Osteoblast (primary cell): ENCODE measurements at regions not wholly inside any gene's neighbourhood (a gene's known extent, or its start where the extent isn't known, plus 50 kb on each side); places are given as distances from the start of the nearest gene placed in this dataset.
"Not testable (repeated sequence)": the region's sequence is repeated elsewhere in the genome, so short reads cannot be mapped to it uniquely, and the experiment has no call there.

Source experiments
- DNase-seq: peaks from one replicate; pipeline ENCODE4 v3.0.0; 2011; ENCODE audit warnings: low spot score, mixed read lengths; ENCODE audit not compliant: insufficient read length; ENCODE audit errors: missing footprints
- H2AFZ ChIP-seq: 2 replicates; pipeline ENCODE4 v1.6.0; 2011; ENCODE audit warnings: mild to moderate bottlenecking, low read length
- H3K27ac ChIP-seq: 2 replicates; pipeline ENCODE4 v1.5.1; 2011; ENCODE audit warnings: mild to moderate bottlenecking, low read depth, low read length, moderate library complexity
- H3K27me3 ChIP-seq: 2 replicates; pipeline ENCODE4 v1.6.0; 2012; ENCODE audit warnings: mild to moderate bottlenecking, control low read depth, inconsistent platforms, low read length, moderate library complexity; ENCODE audit not compliant: insufficient read depth
- H3K36me3 ChIP-seq: 2 replicates; pipeline ENCODE4 v1.5.1; 2011; ENCODE audit warnings: mild to moderate bottlenecking, low read length, control low read depth, moderate library complexity; ENCODE audit not compliant: insufficient read depth
- H3K4me1 ChIP-seq: 2 replicates; pipeline ENCODE4 v1.5.1; 2011; ENCODE audit warnings: mild to moderate bottlenecking, low read length, control low read depth, moderate library complexity; ENCODE audit not compliant: insufficient read depth
- H3K4me2 ChIP-seq: 2 replicates; pipeline ENCODE4 v1.6.0; 2011; ENCODE audit warnings: mild to moderate bottlenecking, low read length; ENCODE audit not compliant: insufficient read depth
- H3K4me3 ChIP-seq: fragments of 200-600 bp; sonication (generic); 3 replicates; pipeline ENCODE4 v1.5.1; 2012; ENCODE audit warnings: mild to moderate bottlenecking, low read length, inconsistent platforms; ENCODE audit not compliant: insufficient read depth
- H3K79me2 ChIP-seq: 2 replicates; pipeline ENCODE4 v1.6.0; 2012; ENCODE audit warnings: mild to moderate bottlenecking, low read length, control low read depth, inconsistent platforms; ENCODE audit not compliant: insufficient read depth
- H3K9me3 ChIP-seq: 2 replicates; pipeline ENCODE4 v1.5.1; 2011; ENCODE audit warnings: low read depth, low read length, control low read depth
- H4K20me1 ChIP-seq: 2 replicates; pipeline ENCODE4 v1.6.0; 2012; ENCODE audit warnings: mild to moderate bottlenecking, low read length, control low read depth; ENCODE audit not compliant: insufficient read depth
- TF ChIP-seq, protein P1 (sequence below): IDR thresholded peaks from 2 replicates; pipeline ENCODE4 v1.5.1; 2011; ENCODE audit warnings: mild to moderate bottlenecking, low read depth, low read length, moderate library complexity; ENCODE audit errors: extremely low read depth

DNA sequence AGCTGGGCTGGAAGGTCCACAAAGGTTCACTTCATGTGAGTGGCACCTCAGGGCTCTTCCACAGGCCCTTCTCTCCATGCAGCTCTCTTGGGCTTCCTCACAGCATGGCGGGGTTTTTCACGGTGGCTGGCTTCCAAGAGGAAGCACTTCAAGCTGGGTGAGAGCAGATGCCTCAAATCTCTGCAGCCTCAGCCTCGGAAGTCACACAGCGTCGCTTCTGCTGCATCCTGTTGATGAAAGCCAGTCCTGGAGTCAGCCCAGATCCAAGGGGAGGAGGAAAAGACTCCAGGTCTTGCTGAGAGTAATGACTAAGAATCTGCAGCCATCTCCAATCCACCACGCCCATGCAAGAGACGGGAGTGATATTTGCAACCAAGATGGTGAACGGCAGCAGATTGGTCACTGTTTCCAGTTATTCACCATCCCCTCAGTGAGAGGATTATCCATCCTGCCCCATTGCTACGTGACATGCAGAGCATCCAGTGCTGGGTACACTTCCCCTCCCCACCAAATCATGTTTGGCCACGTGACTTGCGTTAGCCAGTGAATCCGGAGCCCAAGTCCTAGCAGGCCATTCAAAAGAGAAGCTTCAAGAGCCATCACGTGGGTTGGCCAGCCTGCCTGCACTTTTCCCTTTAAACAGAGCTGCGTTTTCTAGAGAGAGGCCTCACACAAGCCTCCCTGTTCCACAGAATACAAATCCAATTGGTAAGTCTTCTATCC is 173.9 kb downstream of the C9orf50 start:
- H4K20me1 ChIP-seq, result no peaks in the 10 kb centered on the region
- H3K9me3 ChIP-seq, result no peaks in the 10 kb centered on the region
- TF ChIP-seq, protein P1, sequence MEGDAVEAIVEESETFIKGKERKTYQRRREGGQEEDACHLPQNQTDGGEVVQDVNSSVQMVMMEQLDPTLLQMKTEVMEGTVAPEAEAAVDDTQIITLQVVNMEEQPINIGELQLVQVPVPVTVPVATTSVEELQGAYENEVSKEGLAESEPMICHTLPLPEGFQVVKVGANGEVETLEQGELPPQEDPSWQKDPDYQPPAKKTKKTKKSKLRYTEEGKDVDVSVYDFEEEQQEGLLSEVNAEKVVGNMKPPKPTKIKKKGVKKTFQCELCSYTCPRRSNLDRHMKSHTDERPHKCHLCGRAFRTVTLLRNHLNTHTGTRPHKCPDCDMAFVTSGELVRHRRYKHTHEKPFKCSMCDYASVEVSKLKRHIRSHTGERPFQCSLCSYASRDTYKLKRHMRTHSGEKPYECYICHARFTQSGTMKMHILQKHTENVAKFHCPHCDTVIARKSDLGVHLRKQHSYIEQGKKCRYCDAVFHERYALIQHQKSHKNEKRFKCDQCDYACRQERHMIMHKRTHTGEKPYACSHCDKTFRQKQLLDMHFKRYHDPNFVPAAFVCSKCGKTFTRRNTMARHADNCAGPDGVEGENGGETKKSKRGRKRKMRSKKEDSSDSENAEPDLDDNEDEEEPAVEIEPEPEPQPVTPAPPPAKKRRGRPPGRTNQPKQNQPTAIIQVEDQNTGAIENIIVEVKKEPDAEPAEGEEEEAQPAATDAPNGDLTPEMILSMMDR, result no peak
- H3K4me1 ChIP-seq, result no peaks in the 10 kb centered on the region
- H2AFZ ChIP-seq, result no peak overlapping the region
- no peaks in the 10 kb centered on the region for H3K36me3 ChIP-seq
- H3K79me2 ChIP-seq, result no peaks in the 10 kb centered on the region
- no peak overlapping the region for H3K4me3 ChIP-seq
- peak; percentile 58 for DNase-seq
- H3K4me2 ChIP-seq, result no peak overlapping the region
- H3K27ac ChIP-seq, result no peak overlapping the region
- H3K27me3 ChIP-seq, result peaks cover 8% of the 10 kb centered on the region

GRCh38 chr9:129445794-129446306 is 175.1 kb downstream of the C9orf50 start:
- DNase-seq, result no peak
- H3K4me1 ChIP-seq, result no peaks in the 10 kb centered on the region
- H3K27me3 ChIP-seq, result peaks cover 8% of the 10 kb centered on the region
- no peak overlapping the region for H3K4me3 ChIP-seq
- H3K9me3 ChIP-seq, result no peaks in the 10 kb centered on the region
- no peaks in the 10 kb centered on the region for H4K20me1 ChIP-seq
- TF ChIP-seq, protein P1, result no peak
- no peak overlapping the region for H3K27ac ChIP-seq
- no peaks in the 10 kb centered on the region for H3K79me2 ChIP-seq
- H3K4me2 ChIP-seq, result no peak overlapping the region
- H2AFZ ChIP-seq, result no peak overlapping the region
- H3K36me3 ChIP-seq, result no peaks in the 10 kb centered on the region

GRCh38 chr9:129443515-129444164 is 177.3 kb downstream of the C9orf50 start:
- peak; percentile 65 for DNase-seq
- H3K79me2 ChIP-seq, H3K27ac ChIP-seq, H2AFZ ChIP-seq, H4K20me1 ChIP-seq, H3K4me1 ChIP-seq, H3K4me2 ChIP-seq, H3K36me3 ChIP-seq, H3K4me3 ChIP-seq, H3K9me3 ChIP-seq: not testable (repeated sequence)
- peaks cover 11% of the 10 kb centered on the region for H3K27me3 ChIP-seq

DNA sequence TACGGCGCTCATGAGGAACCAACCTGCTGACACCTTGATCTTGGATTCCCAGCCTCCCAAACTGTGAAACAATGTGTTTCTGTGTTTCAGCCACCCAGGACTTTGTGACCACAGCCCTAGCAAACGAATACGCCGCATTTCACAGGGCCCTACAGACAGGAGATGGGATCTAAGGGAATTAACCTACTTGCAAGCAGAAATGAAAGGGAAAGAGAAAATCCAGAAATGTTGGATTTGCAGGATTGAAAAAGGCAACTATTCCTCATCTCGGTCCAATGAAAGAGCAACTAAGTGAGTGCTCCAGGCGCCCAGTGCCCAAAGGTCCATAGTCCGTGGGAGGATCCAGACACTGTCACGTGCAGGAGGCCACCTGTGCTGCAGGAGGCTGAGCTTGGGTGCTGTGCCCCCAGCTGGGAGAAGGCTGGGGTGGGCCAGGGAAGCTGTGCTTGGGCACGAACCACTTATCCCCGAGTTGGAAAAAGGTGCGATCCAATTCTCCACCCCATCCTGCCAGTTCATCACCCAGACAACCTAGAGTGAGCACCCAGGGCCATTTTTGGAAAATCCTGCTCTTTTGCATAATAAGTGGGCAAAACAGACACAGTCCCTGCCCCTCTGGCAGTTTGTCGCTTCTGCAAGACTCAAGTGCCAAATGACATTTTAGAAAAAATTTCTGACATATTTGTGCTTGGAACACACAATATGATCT is 177.9 kb downstream of the C9orf50 start:
- peak; percentile 69 for DNase-seq
- H4K20me1 ChIP-seq, result no peaks in the 10 kb centered on the region
- H3K27me3 ChIP-seq, result peaks cover 14% of the 10 kb centered on the region
- no peaks in the 10 kb centered on the region for H3K36me3 ChIP-seq
- no peak overlapping the region for H3K4me3 ChIP-seq
- H3K79me2 ChIP-seq, result no peaks in the 10 kb centered on the region
- no peak overlapping the region for H3K27ac ChIP-seq
- no peaks in the 10 kb centered on the region for H3K9me3 ChIP-seq
- H3K4me2 ChIP-seq, result no peak overlapping the region
- no peak overlapping the region for H2AFZ ChIP-seq
- TF ChIP-seq, protein P1, result no peak
- H3K4me1 ChIP-seq, result no peaks in the 10 kb centered on the region
